Progenitor cell of endocrine pancreas (in vitro differentiated cells): ENCODE measurements at regions not wholly inside any gene's neighbourhood (a gene's known extent, or its start where the extent isn't known, plus 50 kb on each side); places are given as distances from the start of the nearest gene placed in this dataset.

Source experiments
- DNase-seq: peaks from one replicate; pipeline ENCODE4 v3.0.0; 2021; ENCODE audit warnings: low spot score; ENCODE audit not compliant: unreplicated experiment
- H3K27ac Mint-ChIP-seq: 2 replicates; pipeline ENCODE4 v1.8.0; 2021; ENCODE audit warnings: mild to moderate bottlenecking, moderate library complexity, mixed read lengths
- H3K27me3 Mint-ChIP-seq: 2 replicates; pipeline ENCODE4 v1.8.0; 2021; ENCODE audit warnings: mixed read lengths
- H3K36me3 Mint-ChIP-seq: 2 replicates; pipeline ENCODE4 v1.8.0; 2022; ENCODE audit warnings: mixed read lengths; ENCODE audit not compliant: insufficient read depth
- H3K4me1 Mint-ChIP-seq: 2 replicates; pipeline ENCODE4 v1.8.0; 2021; ENCODE audit warnings: low read depth, mixed read lengths
- H3K4me3 Mint-ChIP-seq: 2 replicates; pipeline ENCODE4 v1.8.0; 2021; ENCODE audit warnings: low read depth, mild to moderate bottlenecking, moderate library complexity, mixed read lengths
- H3K9me3 Mint-ChIP-seq: 2 replicates; pipeline ENCODE4 v1.8.0; 2021; ENCODE audit warnings: low read depth, mixed read lengths
- CTCF ChIP-seq: fragments of 200-600 bp; sonication (generic); IDR thresholded peaks from one replicate; pipeline ENCODE4 v1.5.0; 2021; ENCODE audit warnings: antibody characterized with exemption, mild to moderate bottlenecking; ENCODE audit not compliant: unreplicated experiment

- Mint-ChIP-seq H3K4me1 (no peaks in the 10 kb centered on the region), H3K27me3 (no peaks in the 10 kb centered on the region), H3K4me3 (no peak overlapping the region), H3K9me3 (no peaks in the 10 kb centered on the region), H3K27ac (no peak overlapping the region), H3K36me3 (no peaks in the 10 kb centered on the region)
- no peak for TF ChIP-seq CTCF
- no peak for DNase-seq
Measured at GRCh38 chr10:108260383-108260906, 1095.9 kb upstream of the SORCS1 start.

- Mint-ChIP-seq H3K27ac (no peak overlapping the region), H3K4me3 (no peak overlapping the region), H3K9me3 (peaks cover 3% of the 10 kb centered on the region), H3K36me3 (no peaks in the 10 kb centered on the region), H3K27me3 (no peaks in the 10 kb centered on the region), H3K4me1 (no peaks in the 10 kb centered on the region)
- DNase-seq, result no peak
- TF ChIP-seq CTCF, result no peak
Measured at GRCh38 chr10:108254089-108254488, 1089.6 kb upstream of the SORCS1 start.

- DNase-seq, result no peak
- H3K9me3 Mint-ChIP-seq, result peaks cover 5% of the 10 kb centered on the region
- no peaks in the 10 kb centered on the region for H3K36me3 Mint-ChIP-seq
- no peak overlapping the region for H3K27ac Mint-ChIP-seq
- no peaks in the 10 kb centered on the region for H3K4me1 Mint-ChIP-seq
- H3K27me3 Mint-ChIP-seq, result no peaks in the 10 kb centered on the region
- TF ChIP-seq CTCF, result no peak
- H3K4me3 Mint-ChIP-seq, result no peak overlapping the region
Measured at GRCh38 chr10:108252771-108253170, 1088.3 kb upstream of the SORCS1 start.

GRCh38 chr10:108250936-108251620 is 1086.6 kb upstream of the SORCS1 start:
- Mint-ChIP-seq H3K27ac (no peak overlapping the region), H3K4me3 (no peak overlapping the region), H3K27me3 (no peaks in the 10 kb centered on the region), H3K4me1 (no peaks in the 10 kb centered on the region), H3K9me3 (peaks cover 14% of the 10 kb centered on the region), H3K36me3 (no peaks in the 10 kb centered on the region)
- DNase-seq, result no peak
- TF ChIP-seq CTCF, result no peak

GRCh38 chr10:108249940-108250339 is 1085.4 kb upstream of the SORCS1 start:
- H3K4me3 Mint-ChIP-seq, result no peak overlapping the region
- H3K4me1 Mint-ChIP-seq, result no peaks in the 10 kb centered on the region
- no peak overlapping the region for H3K27ac Mint-ChIP-seq
- TF ChIP-seq CTCF, result no peak
- no peaks in the 10 kb centered on the region for H3K27me3 Mint-ChIP-seq
- H3K9me3 Mint-ChIP-seq, result peaks cover 14% of the 10 kb centered on the region
- no peak for DNase-seq
- H3K36me3 Mint-ChIP-seq, result no peaks in the 10 kb centered on the region
